HG03354 (cell line): ENCODE measurements at regions not wholly inside any gene's neighbourhood (a gene's known extent, or its start where the extent isn't known, plus 50 kb on each side); places are given as distances from the start of the nearest gene placed in this dataset.

ENCODE experiments used
- ATAC-seq: cut with Tn5 transposase; IDR thresholded peaks from one replicate; pipeline ENCODE4 v1.9.1; 2021; ENCODE audit warnings: mild to moderate bottlenecking; ENCODE audit not compliant: unreplicated experiment, poor library complexity, severe bottlenecking

- no peak for ATAC-seq
Measured at GRCh38 chr1:29584362-29584761, 348.0 kb downstream of the PTPRU start.

- ATAC-seq, result no peak
Measured at GRCh38 chr1:29583727-29584126, 347.4 kb downstream of the PTPRU start.

GRCh38 chr1:29581256-29581655 lies 344.9 kb downstream of the PTPRU start:
- no peak for ATAC-seq

GRCh38 chr1:29579821-29580425 lies 343.6 kb downstream of the PTPRU start:
- ATAC-seq, result no peak

GRCh38 chr1:29577512-29577911 lies 341.2 kb downstream of the PTPRU start:
- ATAC-seq, result no peak

GRCh38 chr1:29576510-29576909 lies 340.2 kb downstream of the PTPRU start:
- no peak for ATAC-seq

GRCh38 chr1:29575826-29576225 lies 339.5 kb downstream of the PTPRU start:
- no peak for ATAC-seq

GRCh38 chr1:29575277-29575676 lies 339.0 kb downstream of the PTPRU start:
- ATAC-seq, result no peak

GRCh38 chr1:29574871-29575270 lies 338.5 kb downstream of the PTPRU start:
- no peak for ATAC-seq

GRCh38 chr1:29569971-29570634 lies 333.8 kb downstream of the PTPRU start:
- ATAC-seq, result no peak

- no peak for ATAC-seq
Measured at GRCh38 chr1:29567257-29567656, 330.9 kb downstream of the PTPRU start.

GRCh38 chr1:29565490-29565889 lies 329.2 kb downstream of the PTPRU start:
- ATAC-seq, result no peak

- no peak for ATAC-seq
Measured at GRCh38 chr1:29563571-29563970, 327.2 kb downstream of the PTPRU start.

GRCh38 chr1:29563092-29563491 lies 326.8 kb downstream of the PTPRU start:
- no peak for ATAC-seq

GRCh38 chr1:29559056-29559455 lies 322.7 kb downstream of the PTPRU start:
- ATAC-seq, result no peak

- ATAC-seq, result no peak
Measured at GRCh38 chr1:29557701-29558600, 321.6 kb downstream of the PTPRU start.

GRCh38 chr1:29557066-29557465 lies 320.7 kb downstream of the PTPRU start:
- ATAC-seq, result no peak

GRCh38 chr1:29556657-29557056 lies 320.3 kb downstream of the PTPRU start:
- ATAC-seq, result no peak

- no peak for ATAC-seq
Measured at GRCh38 chr1:29555043-29555620, 318.8 kb downstream of the PTPRU start.

GRCh38 chr1:29554208-29554778 lies 318.0 kb downstream of the PTPRU start:
- no peak for ATAC-seq
